CD14-positive monocyte (primary cell): ENCODE measurements at regions not wholly inside any gene's neighbourhood (a gene's known extent, or its start where the extent isn't known, plus 50 kb on each side); places are given as distances from the start of the nearest gene placed in this dataset.

Experiments used
- DNase-seq, 3 donors: peaks; one replicate each; pipeline ENCODE4 v3.0.0-alpha.2; 2011 to 2022
- H2AFZ ChIP-seq: 2 replicates; pipeline ENCODE4 v1.6.0; 2012; ENCODE audit warnings: mild to moderate bottlenecking, low read depth, low read length, inconsistent platforms; ENCODE audit not compliant: insufficient read depth, poor library complexity, severe bottlenecking
- H3K27ac ChIP-seq, 2 donors: 1 replicate in 1 of 2; 2 replicates in 1 of 2; pipeline ENCODE4 v1.5.1; 2012 to 2013; ENCODE audit warnings: low read length in 2 of 2, control low read depth in 1 of 2, inconsistent platforms in 1 of 2, low read depth in 1 of 2, mild to moderate bottlenecking in 1 of 2
- H3K27me3 ChIP-seq, 2 donors: one replicate each; pipeline versions ENCODE4 v1.6.0 to v1.6.1; 2011 to 2013; ENCODE audit warnings: low read length in 2 of 2; ENCODE audit not compliant: control insufficient read depth in 2 of 2, insufficient read depth in 2 of 2
- H3K36me3 ChIP-seq, 2 donors: replicated peaks in 1 of 2; 1 replicate in 1 of 2; 2 replicates in 1 of 2; pipeline versions ENCODE4 v1.5.1 to v1.6.1; 2012 to 2013; ENCODE audit warnings: low read length in 2 of 2, control low read depth in 1 of 2, inconsistent platforms in 1 of 2, mild to moderate bottlenecking in 1 of 2; ENCODE audit not compliant: insufficient read depth in 2 of 2, control insufficient read depth in 1 of 2
- H3K4me1 ChIP-seq, 2 donors: 1 replicate in 1 of 2; 2 replicates in 1 of 2; pipeline versions ENCODE4 v1.5.1 to v1.6.1; 2012 to 2013; ENCODE audit warnings: low read length in 2 of 2, control low read depth in 1 of 2, inconsistent platforms in 1 of 2, mild to moderate bottlenecking in 1 of 2, moderate library complexity in 1 of 2; ENCODE audit not compliant: insufficient read depth in 2 of 2, control insufficient read depth in 1 of 2
- H3K4me2 ChIP-seq: replicated peaks from 2 replicates; pipeline ENCODE3; 2012; ENCODE audit warnings: low read length, moderate library complexity, mild to moderate bottlenecking; ENCODE audit not compliant: poor library complexity, severe bottlenecking; ENCODE audit errors: extremely low read depth
- H3K4me3 ChIP-seq, 3 experiments: fragments of 200-600 bp in 1 of 3; sonication (generic) in 1 of 3; replicated peaks in 1 of 3; 1 replicate in 2 of 3; 2 replicates in 1 of 3; pipeline ENCODE4 v1.5.1; 2011 to 2013; ENCODE audit warnings: low read length in 3 of 3, mild to moderate bottlenecking in 3 of 3, control low read depth in 2 of 3, low read depth in 2 of 3, inconsistent platforms in 1 of 3, moderate library complexity in 1 of 3
- H3K79me2 ChIP-seq: 2 replicates; pipeline ENCODE4 v1.6.0; 2012; ENCODE audit warnings: mild to moderate bottlenecking, control low read depth, inconsistent platforms, low read length, moderate library complexity; ENCODE audit not compliant: insufficient read depth
- H3K9ac ChIP-seq: 2 replicates; pipeline ENCODE4 v1.6.0; 2017; ENCODE audit warnings: low read length, mild to moderate bottlenecking; ENCODE audit not compliant: insufficient read depth, poor library complexity, severe bottlenecking
- H3K9me3 ChIP-seq, 2 donors: replicated peaks in 1 of 2; 1 replicate in 1 of 2; 2 replicates in 1 of 2; pipeline versions ENCODE4 v1.5.1 to v1.6.1; 2012 to 2013; ENCODE audit warnings: low read length in 2 of 2, control low read depth in 1 of 2; ENCODE audit not compliant: control insufficient read depth in 1 of 2, insufficient read depth in 1 of 2
- H4K20me1 ChIP-seq: 2 replicates; pipeline ENCODE4 v1.6.0; 2012; ENCODE audit warnings: mild to moderate bottlenecking, low read length, control low read depth, moderate library complexity; ENCODE audit not compliant: insufficient read depth
- H3K27ac Mint-ChIP-seq, 7 donors: one replicate each; pipeline ENCODE4 v1.8.0; 2020; ENCODE audit warnings: mild to moderate bottlenecking in 7 of 7, mixed read lengths in 7 of 7, moderate library complexity in 6 of 7, inconsistent platforms in 2 of 7
- H3K27me3 Mint-ChIP-seq, 3 donors: one replicate each; pipeline ENCODE4 v1.8.0; 2021 to 2022; ENCODE audit warnings: low read depth in 3 of 3, mild to moderate bottlenecking in 3 of 3, mixed read lengths in 3 of 3, moderate library complexity in 3 of 3, inconsistent platforms in 1 of 3
- H3K36me3 Mint-ChIP-seq, 2 donors: one replicate each; pipeline ENCODE4 v1.8.0; 2020; ENCODE audit warnings: mixed read lengths in 2 of 2, inconsistent platforms in 1 of 2, mild to moderate bottlenecking in 1 of 2
- H3K4me1 Mint-ChIP-seq: one replicate; pipeline ENCODE4 v1.8.0; 2020; ENCODE audit warnings: mild to moderate bottlenecking, mixed read lengths
- H3K4me3 Mint-ChIP-seq, 2 donors: one replicate each; pipeline ENCODE4 v1.8.0; 2020; ENCODE audit warnings: mild to moderate bottlenecking in 2 of 2, mixed read lengths in 2 of 2, moderate library complexity in 1 of 2
- H3K9me3 Mint-ChIP-seq, 7 donors: one replicate each; pipeline ENCODE4 v1.8.0; 2020 to 2022; ENCODE audit warnings: mixed read lengths in 7 of 7, mild to moderate bottlenecking in 6 of 7, moderate library complexity in 6 of 7, inconsistent platforms in 2 of 7
- WGBS: methylation state at CpG from one replicate; pipeline ENCODE4 v1.1.5; 2013; ENCODE audit warnings: missing lambda C conversion rate; ENCODE audit not compliant: insufficient coverage; 5-methylcytosine and 5-hydroxymethylcytosine counted together
- intact Hi-C, 2 donors: fragments of 100-400 bp; cut with micrococcal nuclease; formaldehyde crosslinking; loops; one replicate each; pipeline versions ENCODE4 v1.15.0 to v1.15.1; 2023
- TF ChIP-seq, protein P1 (sequence below): fragments of 200-600 bp; IDR thresholded peaks from one replicate; pipeline ENCODE4 v1.8.0; 2022; ENCODE audit warnings: antibody characterized with exemption, mild to moderate bottlenecking

DNA sequence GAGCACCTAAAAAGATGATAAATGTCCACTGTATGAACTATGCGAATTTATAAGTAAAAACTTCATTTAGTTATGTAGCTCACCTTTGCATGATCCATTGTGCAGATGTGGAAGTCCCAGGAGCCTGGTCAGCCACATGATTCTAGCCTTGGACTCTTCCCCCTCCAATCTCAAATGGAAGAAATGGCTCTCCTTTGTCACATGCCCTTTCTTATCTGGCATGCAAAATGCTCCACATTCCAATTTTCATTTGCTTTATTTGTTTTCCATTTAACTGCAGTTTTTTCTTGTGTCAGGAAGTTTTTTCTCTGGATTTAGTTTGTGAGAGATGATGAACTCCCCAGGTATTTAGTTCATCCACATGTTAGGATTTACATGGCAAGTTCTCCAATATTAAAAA lies 73.8 kb downstream of the DYRK2 start:
- peaks cover 0 to 2% of the 10 kb centered on the region in 2 donors for H3K27me3 ChIP-seq
- no peaks in the 10 kb centered on the region for H4K20me1 ChIP-seq
- WGBS: no CpG with 5 or more reads among the region's 1 CpG
- peak overlapping the region in 1 of 7 donors; percentile 42 for H3K27ac Mint-ChIP-seq
- H3K4me2 ChIP-seq: no peak overlapping the region
- no peaks in the 10 kb centered on the region for H3K4me1 Mint-ChIP-seq
- H3K27me3 Mint-ChIP-seq: peaks cover 0 to 12% (median 3%) of the 10 kb centered on the region in 3 donors
- H3K4me1 ChIP-seq: no peaks in the 10 kb centered on the region
- no peaks in the 10 kb centered on the region for H3K9me3 ChIP-seq
- H3K9me3 Mint-ChIP-seq: peaks cover 0 to 9% (median 2%) of the 10 kb centered on the region in 7 donors
- H3K4me3 ChIP-seq: no peak overlapping the region
- no peaks in the 10 kb centered on the region for H3K36me3 Mint-ChIP-seq
- H3K4me3 Mint-ChIP-seq: no peak overlapping the region
- no peak overlapping the region for H3K27ac ChIP-seq
- DNase-seq: no peak
- no peaks in the 10 kb centered on the region for H3K79me2 ChIP-seq
- no peaks in the 10 kb centered on the region for H3K36me3 ChIP-seq
- intact Hi-C loops: no loop called here
- TF ChIP-seq, protein P1, sequence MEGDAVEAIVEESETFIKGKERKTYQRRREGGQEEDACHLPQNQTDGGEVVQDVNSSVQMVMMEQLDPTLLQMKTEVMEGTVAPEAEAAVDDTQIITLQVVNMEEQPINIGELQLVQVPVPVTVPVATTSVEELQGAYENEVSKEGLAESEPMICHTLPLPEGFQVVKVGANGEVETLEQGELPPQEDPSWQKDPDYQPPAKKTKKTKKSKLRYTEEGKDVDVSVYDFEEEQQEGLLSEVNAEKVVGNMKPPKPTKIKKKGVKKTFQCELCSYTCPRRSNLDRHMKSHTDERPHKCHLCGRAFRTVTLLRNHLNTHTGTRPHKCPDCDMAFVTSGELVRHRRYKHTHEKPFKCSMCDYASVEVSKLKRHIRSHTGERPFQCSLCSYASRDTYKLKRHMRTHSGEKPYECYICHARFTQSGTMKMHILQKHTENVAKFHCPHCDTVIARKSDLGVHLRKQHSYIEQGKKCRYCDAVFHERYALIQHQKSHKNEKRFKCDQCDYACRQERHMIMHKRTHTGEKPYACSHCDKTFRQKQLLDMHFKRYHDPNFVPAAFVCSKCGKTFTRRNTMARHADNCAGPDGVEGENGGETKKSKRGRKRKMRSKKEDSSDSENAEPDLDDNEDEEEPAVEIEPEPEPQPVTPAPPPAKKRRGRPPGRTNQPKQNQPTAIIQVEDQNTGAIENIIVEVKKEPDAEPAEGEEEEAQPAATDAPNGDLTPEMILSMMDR: no peak
- no peak overlapping the region for H3K9ac ChIP-seq
- H2AFZ ChIP-seq: no peak overlapping the region

DNA sequence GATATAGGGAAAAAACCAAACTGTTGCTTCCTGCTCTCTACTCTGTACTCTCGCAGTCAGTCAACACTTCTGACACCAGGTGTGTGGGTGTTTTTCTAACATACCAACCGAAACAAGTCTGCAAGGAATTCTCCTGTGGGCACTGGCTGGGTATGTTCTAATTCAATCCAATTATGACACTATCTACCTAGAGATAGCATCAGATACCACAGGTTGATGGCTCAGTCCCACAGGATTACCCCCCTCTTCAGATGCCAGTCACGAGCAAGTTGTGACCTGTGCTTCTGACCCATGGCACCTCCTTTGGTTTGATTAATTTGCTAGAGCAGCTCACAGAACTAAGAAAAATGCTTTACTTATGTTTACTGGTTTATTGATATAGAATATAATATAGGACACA lies 78.3 kb downstream of the DYRK2 start:
- intact Hi-C loops: no loop called here
- DNase-seq: no peak
- no peaks in the 10 kb centered on the region for H3K9me3 ChIP-seq
- TF ChIP-seq, protein P1: no peak
- WGBS: 90% methylated on average over 2 of the region's 3 CpGs
- Mint-ChIP-seq H3K27me3 (peaks cover 2 to 6% (median 3%) of the 10 kb centered on the region in 3 donors), H3K27ac (no peak overlapping the region), H3K36me3 (no peaks in the 10 kb centered on the region), H3K4me1 (no peaks in the 10 kb centered on the region), H3K9me3 (no peaks in the 10 kb centered on the region), H3K4me3 (no peak overlapping the region)
- no peak overlapping the region for H3K27ac ChIP-seq
- no peaks in the 10 kb centered on the region for H4K20me1 ChIP-seq
- peaks cover 0 to 2% of the 10 kb centered on the region in 2 donors for H3K27me3 ChIP-seq
- H3K79me2 ChIP-seq: no peaks in the 10 kb centered on the region
- no peaks in the 10 kb centered on the region for H3K36me3 ChIP-seq
- no peak overlapping the region for H2AFZ ChIP-seq
- no peak overlapping the region for H3K4me2 ChIP-seq
- H3K9ac ChIP-seq: no peak overlapping the region
- H3K4me1 ChIP-seq: no peaks in the 10 kb centered on the region
- no peak overlapping the region for H3K4me3 ChIP-seq
